Psoas muscle (tissue), 7 donors: ENCODE measurements at regions not wholly inside any gene's neighbourhood (a gene's known extent, or its start where the extent isn't known, plus 50 kb on each side); places are given as distances from the start of the nearest gene placed in this dataset.

ENCODE experiments used
- ATAC-seq, 4 donors: fragments of 200-7000 bp; cut with Tn5 transposase; one replicate each; pipeline ENCODE4 v1.9.1; 2020; ENCODE audit warnings: moderate library complexity in 3 of 4, mild to moderate bottlenecking in 2 of 4
- DNase-seq, 2 donors: peaks; one replicate each; pipeline ENCODE4 v3.0.0-alpha.2; 2020
- H3K27ac ChIP-seq: fragments of 200-600 bp; one replicate; pipeline ENCODE4 v1.8.0; 2022
- H3K27me3 ChIP-seq, 3 donors: fragments of 200-600 bp in 1 of 3; one replicate each; pipeline versions ENCODE4 v1.6.1 to v1.8.0; 2013 to 2022; ENCODE audit warnings: low read length in 2 of 3, mild to moderate bottlenecking in 2 of 3, moderate library complexity in 1 of 3; ENCODE audit not compliant: insufficient read depth in 3 of 3
- H3K36me3 ChIP-seq, 2 donors: fragments of 200-600 bp in 1 of 2; one replicate each; pipeline versions ENCODE4 v1.6.1 to v1.8.0; 2013 to 2022; ENCODE audit warnings: low read depth in 1 of 2, mild to moderate bottlenecking in 1 of 2, moderate library complexity in 1 of 2; ENCODE audit not compliant: insufficient read depth in 1 of 2
- H3K4me1 ChIP-seq: fragments of 200-600 bp; one replicate; pipeline ENCODE4 v1.8.0; 2022
- H3K4me3 ChIP-seq: fragments of 200-600 bp; one replicate; pipeline ENCODE4 v1.8.0; 2022; ENCODE audit warnings: mild to moderate bottlenecking
- H3K9me3 ChIP-seq: fragments of 200-600 bp; one replicate; pipeline ENCODE4 v1.8.0; 2022
- whole genome bisulfite sequencing, 3 donors: extraction: QIAGEN DNeasy Blood & Tissue Kit; methylation state at CpG; one replicate each; pipeline versions ENCODE4 v1.1.6 to v1.1.7; 2013; 5-methylcytosine and 5-hydroxymethylcytosine counted together
- intact Hi-C, 2 donors: fragments of 100-400 bp; cut with DNase I; formaldehyde crosslinking; loops; one replicate each; pipeline versions ENCODE4 v1.11.0 to v1.14.2; 2022
- TF ChIP-seq, protein P1 (sequence below): fragments of 200-600 bp; IDR thresholded peaks from one replicate; pipeline ENCODE4 v1.8.0; 2022; ENCODE audit warnings: antibody characterized with exemption
- donor health status: healthy with polysubstance abuse.
- donor health status: DM: no; HTN: no; CAD: no; lungs with moderate emphysema.
- donor health status: Bipolar disorder and iron deficiency.
- donor health status: healthy.
- donor health status: DM: yes; HTN: yes; CAD: no.
- donor health status: DM: no; HTN: no; CAD: no.
- donor health status: DM: yes; HTN: yes; CAD: no.

DNA sequence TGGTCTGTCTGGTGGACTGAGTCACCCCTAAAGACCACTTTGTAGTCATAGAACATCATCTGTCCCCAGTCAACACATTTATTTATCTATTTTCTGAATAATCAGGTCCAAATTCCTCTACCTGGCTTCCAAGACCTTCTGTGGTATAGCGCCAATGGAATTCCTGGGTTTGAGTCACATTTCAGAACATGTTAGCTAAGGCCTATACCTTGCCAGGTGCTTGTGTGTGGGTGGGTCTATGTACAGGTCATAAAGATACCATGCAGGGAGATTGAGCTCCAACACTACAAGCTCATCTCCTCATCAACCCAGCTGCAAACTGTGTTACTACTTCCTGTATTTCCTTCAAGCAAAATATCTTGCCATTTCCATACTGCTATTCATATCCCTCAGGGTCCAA, 113.3 kb downstream of the TRAPPC11 start:
- Histone ChIP-seq H3K9me3 (no peaks in the 10 kb centered on the region), H3K4me3 (no peak overlapping the region), H3K27ac (no peak overlapping the region), H3K36me3 (no peaks in the 10 kb centered on the region), H3K27me3 (no peaks in the 10 kb centered on the region), H3K4me1 (no peaks in the 10 kb centered on the region)
- intact Hi-C loops = no loop called here
- 94 to 100% (median 95%) methylated on average over 1 of the region's 1 CpG for WGBS, 3 donors
- TF ChIP-seq, protein P1, sequence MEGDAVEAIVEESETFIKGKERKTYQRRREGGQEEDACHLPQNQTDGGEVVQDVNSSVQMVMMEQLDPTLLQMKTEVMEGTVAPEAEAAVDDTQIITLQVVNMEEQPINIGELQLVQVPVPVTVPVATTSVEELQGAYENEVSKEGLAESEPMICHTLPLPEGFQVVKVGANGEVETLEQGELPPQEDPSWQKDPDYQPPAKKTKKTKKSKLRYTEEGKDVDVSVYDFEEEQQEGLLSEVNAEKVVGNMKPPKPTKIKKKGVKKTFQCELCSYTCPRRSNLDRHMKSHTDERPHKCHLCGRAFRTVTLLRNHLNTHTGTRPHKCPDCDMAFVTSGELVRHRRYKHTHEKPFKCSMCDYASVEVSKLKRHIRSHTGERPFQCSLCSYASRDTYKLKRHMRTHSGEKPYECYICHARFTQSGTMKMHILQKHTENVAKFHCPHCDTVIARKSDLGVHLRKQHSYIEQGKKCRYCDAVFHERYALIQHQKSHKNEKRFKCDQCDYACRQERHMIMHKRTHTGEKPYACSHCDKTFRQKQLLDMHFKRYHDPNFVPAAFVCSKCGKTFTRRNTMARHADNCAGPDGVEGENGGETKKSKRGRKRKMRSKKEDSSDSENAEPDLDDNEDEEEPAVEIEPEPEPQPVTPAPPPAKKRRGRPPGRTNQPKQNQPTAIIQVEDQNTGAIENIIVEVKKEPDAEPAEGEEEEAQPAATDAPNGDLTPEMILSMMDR = no peak
- no peak for ATAC-seq
- no peak for DNase-seq

DNA sequence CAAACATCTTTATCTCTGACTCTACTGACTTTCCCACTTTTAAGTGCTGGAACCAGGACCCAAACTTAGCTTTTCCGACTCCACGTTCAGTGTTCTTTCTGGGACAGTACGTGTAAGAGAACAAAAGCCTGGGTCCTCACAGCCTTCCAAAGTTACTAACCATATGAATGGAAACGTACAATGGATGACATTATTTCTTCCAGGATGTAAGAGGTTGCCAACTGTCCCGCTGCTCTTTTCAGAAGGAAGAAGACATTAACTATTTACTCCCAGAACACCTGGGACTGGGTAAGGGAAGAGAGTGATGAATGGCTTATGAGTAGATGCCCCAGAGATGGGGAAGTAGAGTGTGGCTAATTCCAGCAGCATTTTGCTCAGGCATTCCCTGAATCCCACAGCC, 114.7 kb downstream of the TRAPPC11 start:
- Histone ChIP-seq H3K4me1 (no peaks in the 10 kb centered on the region), H3K4me3 (no peak overlapping the region), H3K36me3 (no peaks in the 10 kb centered on the region), H3K27ac (no peak overlapping the region), H3K9me3 (no peaks in the 10 kb centered on the region), H3K27me3 (no peaks in the 10 kb centered on the region)
- intact Hi-C loops = no loop called here
- 30 to 35% (median 32%) methylated on average over 5 of the region's 5 CpGs for WGBS, 3 donors
- ATAC-seq (no peak), DNase-seq (no peak)
- TF ChIP-seq, protein P1 = no peak

DNA sequence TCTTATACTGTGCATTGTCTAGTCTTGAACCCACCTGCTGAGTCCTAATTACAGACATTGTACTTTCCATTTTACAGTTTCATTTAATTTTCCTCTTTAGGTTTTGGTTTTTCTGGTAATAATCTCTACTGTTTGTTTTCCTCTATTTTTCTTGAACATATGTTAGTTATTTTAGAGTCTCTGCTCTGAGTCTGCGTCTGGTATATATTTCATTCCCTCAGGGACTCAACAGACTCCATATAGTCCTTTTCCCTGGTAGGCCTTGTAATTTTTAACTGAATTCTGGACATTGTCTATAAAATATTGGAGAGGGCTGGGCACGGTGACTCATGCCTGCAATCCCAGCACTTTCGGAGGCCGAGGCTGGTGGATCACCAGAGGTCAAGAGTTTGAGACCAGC, 121.8 kb upstream of the STOX2 start:
- Histone ChIP-seq H3K4me1 (no peaks in the 10 kb centered on the region), H3K9me3 (no peaks in the 10 kb centered on the region), H3K36me3 (no peaks in the 10 kb centered on the region), H3K27ac (no peak overlapping the region), H3K4me3 (no peak overlapping the region), H3K27me3 (peaks cover 0 to 1% (median 0%) of the 10 kb centered on the region in 3 donors)
- intact Hi-C loops = no loop called here
- no peak for ATAC-seq
- 85 to 92% (median 91%) methylated on average over 4 of the region's 4 CpGs for WGBS, 3 donors
- no peak for DNase-seq
- TF ChIP-seq, protein P1 = no peak

DNA sequence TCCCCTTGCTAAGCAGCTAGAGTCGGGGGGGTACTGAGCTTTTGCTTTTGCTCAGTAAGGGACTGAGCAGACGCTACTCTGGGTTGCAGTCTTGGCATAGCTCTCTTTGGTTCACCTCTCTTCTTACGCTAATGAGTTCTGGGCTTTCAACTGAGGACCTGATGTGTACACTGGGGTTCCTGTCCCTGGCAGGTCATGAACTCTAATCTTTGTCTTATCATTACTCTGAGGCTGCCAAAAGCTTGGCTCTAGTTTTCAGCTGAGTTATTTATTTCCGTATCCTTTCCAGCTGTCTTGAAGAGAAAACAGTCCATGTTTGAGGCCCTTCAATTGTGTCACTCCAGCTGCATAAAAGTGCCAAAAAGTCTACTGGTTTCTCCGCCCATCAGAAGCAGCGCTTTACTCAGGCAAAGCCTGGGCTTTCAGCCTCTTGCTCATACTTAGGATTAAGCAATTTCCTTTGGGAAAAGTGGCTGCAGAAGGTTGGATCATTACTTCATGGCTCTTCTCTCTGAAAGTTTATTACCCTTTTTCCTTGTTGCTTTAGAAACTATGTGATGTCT, 121.0 kb upstream of the STOX2 start:
- 28 to 35% (median 28%) methylated on average over 6 of the region's 6 CpGs for WGBS, 3 donors
- no peak for DNase-seq

More for the DNA sequence above, 121.0 kb upstream of the STOX2 start:
- Histone ChIP-seq H3K4me1 (no peaks in the 10 kb centered on the region), H3K4me3 (no peak overlapping the region), H3K27ac (peak overlapping the region; percentile 39), H3K9me3 (no peaks in the 10 kb centered on the region), H3K27me3 (peaks cover 0 to 2% (median 0%) of the 10 kb centered on the region in 3 donors), H3K36me3 (no peaks in the 10 kb centered on the region)
- ATAC-seq = peak in 3 of 4 donors; percentile 59 to 80 (median 64)
- TF ChIP-seq, protein P1 = no peak
- intact Hi-C loops = no loop called here
